ENCODE measurements at regions not wholly inside any gene's neighbourhood (a gene's known extent, or its start where the extent isn't known, plus 50 kb on each side); places are given as distances from the start of the nearest gene placed in this dataset.

GRCh38 chr5:90136952-90137528 lies 272.5 kb downstream of the CETN3 start:
- H3K4me1 ChIP-seq (ENCODE audit: control insufficient read depth in 2 of 3, insufficient read depth in 2 of 3, low read depth in 1 of 3, low read length in 3 of 3) = no peaks in the 10 kb centered on the region
- H3K27me3 ChIP-seq (ENCODE audit: control insufficient read depth, insufficient read depth, low read length) = no peaks in the 10 kb centered on the region
- no peak for FAIRE-seq
- H3K9me3 ChIP-seq (ENCODE audit: control insufficient read depth in 2 of 3, insufficient read depth in 1 of 3, low read length in 3 of 3) = no peaks in the 10 kb centered on the region
- no peak for TF ChIP-seq CTCF (IDR thresholded peaks at IDR 0.05; ENCODE audit: borderline replicate concordance, extremely low read depth, insufficient read depth)
- intact Hi-C loops (cut with DNase I) = no loop called here
- H3K9ac ChIP-seq (ENCODE audit: low read length in 3 of 3) = no peak overlapping the region
- H3K36me3 ChIP-seq (ENCODE audit: control insufficient read depth in 2 of 3, insufficient read depth in 3 of 3, low read length in 3 of 3) = no peaks in the 10 kb centered on the region
- no peak overlapping the region for H3K27ac ChIP-seq (ENCODE audit: low read depth in 2 of 2, low read length in 2 of 2)
- DNase-seq = peak in 1 of 5 donors; percentile 50
- H3K4me3 ChIP-seq (ENCODE audit: low read length in 3 of 3) = no peak overlapping the region

GRCh38 chr5:90135779-90136378 lies 273.7 kb downstream of the CETN3 start:
- DNase-seq (peak in 1 of 5 donors; percentile 43), FAIRE-seq (no peak)
- Histone ChIP-seq H3K4me1 (ENCODE audit: control insufficient read depth in 2 of 3, insufficient read depth in 2 of 3, low read depth in 1 of 3, low read length in 3 of 3) (no peaks in the 10 kb centered on the region), H3K27me3 (ENCODE audit: control insufficient read depth, insufficient read depth, low read length) (no peaks in the 10 kb centered on the region), H3K9ac (ENCODE audit: low read length in 3 of 3) (no peak overlapping the region), H3K4me3 (ENCODE audit: low read length in 3 of 3) (no peak overlapping the region), H3K9me3 (ENCODE audit: control insufficient read depth in 2 of 3, insufficient read depth in 1 of 3, low read length in 3 of 3) (no peaks in the 10 kb centered on the region), H3K27ac (ENCODE audit: low read depth in 2 of 2, low read length in 2 of 2) (no peak overlapping the region), H3K36me3 (ENCODE audit: control insufficient read depth in 2 of 3, insufficient read depth in 3 of 3, low read length in 3 of 3) (no peaks in the 10 kb centered on the region)
- intact Hi-C loops (cut with DNase I) = no loop called here
- TF ChIP-seq CTCF (IDR thresholded peaks at IDR 0.05; ENCODE audit: borderline replicate concordance, extremely low read depth, insufficient read depth) = no peak

- Histone ChIP-seq H3K27me3 (ENCODE audit: control insufficient read depth, insufficient read depth, low read length) (no peaks in the 10 kb centered on the region), H3K36me3 (ENCODE audit: control insufficient read depth in 2 of 3, insufficient read depth in 3 of 3, low read length in 3 of 3) (no peaks in the 10 kb centered on the region), H3K4me3 (ENCODE audit: low read length in 3 of 3) (no peak overlapping the region), H3K9me3 (ENCODE audit: control insufficient read depth in 2 of 3, insufficient read depth in 1 of 3, low read length in 3 of 3) (no peaks in the 10 kb centered on the region), H3K27ac (ENCODE audit: low read depth in 2 of 2, low read length in 2 of 2) (no peak overlapping the region), H3K4me1 (ENCODE audit: control insufficient read depth in 2 of 3, insufficient read depth in 2 of 3, low read depth in 1 of 3, low read length in 3 of 3) (no peaks in the 10 kb centered on the region), H3K9ac (ENCODE audit: low read length in 3 of 3) (no peak overlapping the region)
- FAIRE-seq (no peak), DNase-seq (peak in 2 of 5 donors; percentile 37 to 57)
- intact Hi-C loops (cut with DNase I) = no loop called here
- TF ChIP-seq CTCF (IDR thresholded peaks at IDR 0.05; ENCODE audit: borderline replicate concordance, extremely low read depth, insufficient read depth) = no peak
Measured at GRCh38 chr5:90134892-90135291, 274.7 kb downstream of the CETN3 start.
